Activated CD4-positive, alpha-beta T cell treated with anti-CD3 and anti-CD28 coated beads, Interleukin-10, Interleukin-2, amounts not matched to agents 100 ng/mL and 50 ng/mL, durations not matched to agents 16 hours and 8 hours (primary cell): ENCODE measurements at regions not wholly inside any gene's neighbourhood (a gene's known extent, or its start where the extent isn't known, plus 50 kb on each side); places are given as distances from the start of the nearest gene placed in this dataset.

Experiments
- DNase-seq: peaks from one replicate; pipeline ENCODE4 v3.0.0-alpha.2; 2020

DNA sequence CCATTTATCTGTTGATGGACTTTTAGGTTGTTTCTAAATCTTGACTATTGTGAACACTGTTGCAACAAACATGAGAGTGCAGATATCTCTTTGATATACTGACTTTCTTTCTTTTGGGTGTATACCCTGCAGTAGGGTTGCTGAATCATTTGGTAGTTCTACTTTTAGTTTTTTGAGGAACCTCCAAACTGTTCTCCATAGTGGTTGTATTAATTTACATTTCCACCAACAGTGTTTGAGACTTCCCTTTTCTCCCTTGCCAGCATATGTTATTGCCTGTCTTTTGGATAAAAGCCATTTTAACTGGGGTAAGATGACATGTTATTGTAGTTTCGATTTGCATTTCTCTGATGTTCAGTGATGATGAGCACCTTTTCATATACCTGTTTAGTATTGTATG is 330.0 kb downstream of the DDX10 start:
- no peak for DNase-seq

DNA sequence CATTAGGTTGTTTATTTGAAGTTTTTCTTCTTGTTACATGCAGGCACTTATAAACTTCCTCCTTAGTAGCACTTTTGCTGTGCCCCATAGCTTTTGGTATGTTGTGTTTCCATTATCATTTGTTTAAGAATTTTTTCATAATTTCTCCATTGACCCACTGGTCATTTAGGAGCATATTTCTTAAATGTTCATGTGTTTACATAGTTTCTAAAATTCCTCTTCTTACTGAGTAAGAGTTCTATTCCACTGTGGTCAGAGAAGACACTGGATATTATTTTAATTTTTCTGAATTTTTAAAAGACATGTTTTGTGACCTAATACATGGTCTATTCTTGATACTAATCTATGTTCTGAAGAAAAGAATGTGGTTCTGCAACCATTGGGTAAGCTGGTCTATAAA is 333.0 kb downstream of the DDX10 start:
- no peak for DNase-seq

DNA sequence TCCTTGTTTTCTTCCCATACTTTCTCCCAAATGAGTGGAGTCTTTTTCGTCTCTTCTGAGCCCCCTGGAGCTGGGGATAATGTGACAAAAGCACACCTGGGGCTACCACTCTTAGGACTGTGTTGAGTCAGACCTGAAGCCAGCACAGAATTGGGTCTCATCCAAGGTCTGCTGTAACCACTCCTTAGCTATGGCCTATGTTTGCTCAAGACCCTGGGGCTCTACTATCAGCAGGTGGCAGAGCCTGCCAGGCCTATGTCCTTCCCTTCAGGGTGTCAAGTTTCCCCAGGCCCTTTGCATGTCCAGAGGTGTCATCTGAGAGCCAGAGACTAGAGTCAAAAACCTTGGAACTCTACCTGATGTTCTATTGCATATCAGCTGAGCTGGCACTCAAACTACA is 335.7 kb downstream of the DDX10 start:
- no peak for DNase-seq

DNA sequence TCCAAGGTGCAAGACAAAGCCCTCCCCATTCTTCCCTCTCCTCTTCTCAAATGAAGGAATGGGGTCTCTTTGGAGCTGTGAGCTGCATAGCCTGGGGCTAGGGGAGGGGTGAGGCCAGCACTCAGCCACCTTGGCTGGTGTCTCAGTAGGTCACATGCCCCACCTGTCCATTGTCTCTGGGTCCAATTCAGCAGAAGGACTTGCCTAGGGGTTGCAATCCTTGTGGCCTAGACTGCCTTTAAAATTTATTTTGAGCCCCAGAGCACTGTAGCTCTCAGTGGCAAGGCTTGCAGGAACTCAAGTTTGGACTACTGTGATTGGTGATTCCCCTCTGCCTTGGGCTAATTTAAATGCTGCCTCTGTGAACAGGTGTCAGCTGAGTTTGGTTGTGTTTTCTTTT is 336.7 kb downstream of the DDX10 start:
- no peak for DNase-seq

DNA sequence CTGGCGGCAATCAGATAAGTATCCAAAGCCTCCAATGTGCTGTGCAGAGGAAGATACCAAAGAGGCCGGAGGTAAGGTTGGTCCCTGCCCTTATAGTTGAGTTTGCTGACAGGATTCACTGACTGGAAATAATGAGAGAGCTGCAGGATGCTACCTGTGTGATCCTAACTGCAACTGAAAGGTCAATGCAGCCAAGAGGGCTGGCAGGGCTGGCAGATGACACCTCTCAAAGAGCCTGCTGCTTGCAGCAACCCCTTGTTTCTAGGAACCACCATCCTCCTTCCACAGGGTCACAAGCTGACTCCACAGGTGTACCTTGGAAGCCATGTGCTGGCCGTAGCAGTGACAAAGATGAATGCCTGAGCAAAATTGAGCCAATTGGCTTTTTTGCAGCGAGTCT is 348.1 kb downstream of the DDX10 start:
- no peak for DNase-seq

DNA sequence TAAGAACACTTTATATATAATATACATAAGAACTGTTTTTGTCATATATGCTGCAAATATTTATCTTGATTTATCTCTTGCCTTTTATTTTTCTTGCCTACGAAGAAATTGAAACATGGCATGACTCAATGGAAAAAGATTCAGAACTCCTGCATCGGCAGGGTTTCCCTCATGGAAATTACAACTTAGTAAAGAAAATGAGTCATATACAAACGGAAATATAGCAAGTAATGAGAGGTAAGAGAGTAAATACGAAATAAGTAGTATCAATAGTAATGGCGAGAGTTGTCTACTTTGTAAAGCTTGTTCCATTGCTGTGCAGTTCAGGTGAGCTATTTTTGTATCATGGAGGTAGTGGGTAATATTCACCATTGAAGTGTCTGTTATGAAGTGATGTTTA is 350.4 kb downstream of the DDX10 start:
- no peak for DNase-seq

DNA sequence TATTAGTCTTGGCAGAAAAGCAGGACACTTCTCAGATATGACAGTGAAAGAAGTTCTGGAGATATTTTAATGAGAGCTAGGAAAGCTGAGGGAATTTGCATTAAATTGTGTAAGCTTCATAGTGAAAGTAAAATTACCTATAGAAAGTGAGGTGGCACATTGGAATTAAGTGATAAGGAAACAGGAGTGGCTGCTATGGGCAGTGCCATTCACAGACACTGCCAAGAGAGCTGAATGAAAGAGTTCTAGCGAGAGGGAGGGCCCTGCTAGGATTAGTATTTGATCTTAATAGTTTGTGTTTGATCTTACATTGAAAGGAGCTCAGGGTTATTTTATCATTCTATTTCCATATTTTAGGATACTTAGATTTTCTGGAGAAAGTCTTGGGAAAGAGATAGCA is 351.9 kb downstream of the DDX10 start:
- DNase-seq: no peak

DNA sequence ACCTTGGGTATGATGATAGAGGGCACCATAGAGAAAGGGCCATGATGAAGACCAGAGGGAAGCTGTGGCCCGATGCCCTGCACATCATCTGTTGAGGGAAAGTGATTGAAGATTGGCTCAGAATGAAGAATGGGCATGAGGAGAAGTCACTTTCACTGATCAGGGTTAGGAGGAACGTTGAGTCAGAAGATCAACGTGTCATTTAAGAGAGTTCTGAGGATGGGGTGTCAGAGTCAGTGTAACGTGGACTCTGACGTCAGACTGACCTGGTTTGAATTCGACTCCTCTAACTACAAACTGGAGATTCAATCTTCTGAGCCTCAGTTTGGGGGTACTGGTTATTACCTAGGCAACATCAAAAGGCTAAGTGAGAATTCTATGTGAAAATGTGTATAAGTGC is 352.6 kb downstream of the DDX10 start:
- no peak for DNase-seq

DNA sequence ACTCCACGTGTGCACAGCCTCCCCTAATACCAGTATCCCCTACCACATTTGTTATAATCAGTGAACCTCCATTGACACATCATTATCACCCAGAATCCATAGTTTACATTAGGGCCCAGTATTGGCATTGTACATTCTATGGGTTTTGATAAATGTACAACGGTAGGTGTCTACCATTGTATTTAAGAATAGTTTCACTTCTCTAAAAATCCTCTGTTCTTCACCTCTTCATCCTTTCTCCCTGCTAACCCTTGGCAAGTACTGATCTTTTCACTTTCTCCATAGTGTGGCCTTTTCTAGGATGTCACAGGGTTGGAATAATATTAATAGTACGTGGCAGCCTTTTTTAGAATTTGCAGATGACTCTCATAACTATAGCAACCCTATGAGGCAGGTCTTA is 353.8 kb downstream of the DDX10 start:
- DNase-seq: no peak

DNA sequence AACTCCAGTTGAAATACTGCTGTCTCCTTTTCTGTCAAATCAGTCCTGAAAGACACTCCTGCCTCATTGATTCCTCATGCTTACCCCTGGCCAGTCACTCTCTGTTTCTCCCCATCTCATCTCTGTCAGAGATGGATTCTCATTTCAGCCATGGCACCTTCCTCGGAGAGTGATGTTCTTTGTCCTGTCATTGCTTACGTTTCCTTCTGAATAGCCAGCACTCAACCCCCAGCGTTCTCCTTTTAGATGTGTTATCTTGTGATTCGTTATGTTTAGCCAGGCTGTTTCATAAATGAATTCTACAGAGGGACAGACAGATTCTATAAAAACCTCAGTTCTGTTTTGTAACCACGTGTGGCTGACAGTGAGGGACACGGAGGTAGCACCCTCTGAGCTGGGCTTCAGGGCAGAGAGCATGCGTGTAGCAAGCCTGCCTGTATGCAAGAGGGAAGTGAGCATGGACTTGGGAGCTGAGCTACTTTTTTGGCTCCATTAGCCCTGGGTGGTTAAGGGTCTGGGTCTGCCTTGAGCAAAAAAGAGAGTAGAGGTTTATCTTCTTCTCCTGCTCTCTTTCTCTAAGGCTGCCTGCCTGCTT is 354.6 kb downstream of the DDX10 start:
- no peak for DNase-seq

DNA sequence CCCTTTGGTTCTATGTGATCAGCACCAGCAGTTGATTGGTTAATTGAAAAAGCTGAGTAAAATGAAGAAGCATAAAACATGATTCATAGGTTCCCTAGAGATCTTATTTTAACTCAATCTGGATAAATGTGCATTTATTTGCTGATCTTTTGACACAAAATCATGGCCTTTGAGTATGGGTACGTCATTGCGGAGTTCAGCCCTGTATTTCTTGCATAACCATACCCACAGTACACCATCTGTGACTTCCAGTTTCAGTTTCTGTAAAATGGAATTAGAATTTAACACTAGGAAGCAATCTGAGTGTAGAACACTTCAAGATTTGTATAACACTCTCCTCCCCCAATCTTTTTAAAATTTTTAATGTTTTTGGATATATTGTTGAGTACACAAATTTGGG is 358.2 kb downstream of the DDX10 start:
- DNase-seq: no peak

DNA sequence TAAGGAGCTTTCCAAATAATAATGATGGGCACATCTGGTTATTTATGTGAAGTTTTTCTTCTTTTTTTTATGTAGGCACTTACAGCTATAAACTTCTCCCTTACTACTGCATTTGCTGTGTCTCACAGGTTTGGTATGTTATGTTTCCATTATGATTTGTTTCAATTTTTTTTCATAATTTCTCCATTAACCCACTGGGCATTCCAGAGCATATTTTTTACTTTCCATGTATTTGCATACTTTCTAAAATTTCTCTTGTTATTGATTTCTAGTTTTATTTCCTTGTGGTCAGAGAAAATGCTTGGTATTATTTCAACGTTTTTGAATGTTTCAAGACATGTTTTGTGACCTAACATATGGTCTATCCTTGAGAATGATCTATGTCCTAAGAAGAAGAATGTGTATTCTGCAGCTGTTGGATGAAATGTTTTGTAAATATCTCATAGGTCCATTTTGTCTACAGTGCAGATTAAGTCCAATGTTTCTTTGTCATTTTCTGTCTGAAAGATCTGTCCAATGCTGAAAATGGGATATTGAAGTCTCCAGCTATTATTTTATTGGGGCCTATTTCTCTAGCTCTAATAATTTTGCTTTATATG is 362.1 kb downstream of the DDX10 start:
- no peak for DNase-seq

DNA sequence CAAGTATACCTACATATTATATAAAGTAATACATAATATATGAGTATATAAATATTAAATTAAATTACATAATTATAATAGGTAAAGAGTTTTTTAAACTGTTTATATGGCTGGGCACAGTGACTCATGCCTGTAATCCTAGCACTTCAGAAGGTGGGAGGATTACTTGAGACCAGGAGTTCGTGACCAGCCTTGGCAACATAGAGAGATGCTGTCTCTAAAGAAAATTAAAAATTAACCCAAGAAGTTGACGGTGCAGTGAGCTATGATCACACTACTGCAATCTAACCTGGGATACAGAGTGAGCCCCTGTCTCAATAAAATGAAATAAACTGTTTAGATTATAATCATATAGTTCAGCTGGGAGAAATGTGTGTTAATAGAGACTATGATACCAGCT is 363.0 kb downstream of the DDX10 start:
- no peak for DNase-seq

DNA sequence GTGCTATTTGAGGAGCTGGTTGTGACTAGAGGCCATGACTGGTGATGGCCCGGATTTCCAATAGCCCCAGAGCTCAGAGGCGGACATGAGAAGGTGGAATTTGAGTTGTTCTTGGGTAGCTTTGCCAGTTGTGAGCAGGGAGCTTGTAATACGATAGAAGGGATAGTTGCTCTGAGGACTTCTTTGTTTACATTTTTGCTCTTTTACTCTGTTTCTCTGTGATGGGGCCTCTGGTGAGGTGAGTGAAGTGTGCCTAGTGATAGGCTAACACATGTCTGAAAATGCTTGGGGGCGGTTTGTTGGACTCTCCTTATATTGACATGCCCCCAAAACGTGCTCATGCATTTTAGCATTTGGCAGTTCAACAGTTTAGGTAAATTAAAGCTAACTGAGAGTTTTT is 365.1 kb downstream of the DDX10 start:
- no peak for DNase-seq

DNA sequence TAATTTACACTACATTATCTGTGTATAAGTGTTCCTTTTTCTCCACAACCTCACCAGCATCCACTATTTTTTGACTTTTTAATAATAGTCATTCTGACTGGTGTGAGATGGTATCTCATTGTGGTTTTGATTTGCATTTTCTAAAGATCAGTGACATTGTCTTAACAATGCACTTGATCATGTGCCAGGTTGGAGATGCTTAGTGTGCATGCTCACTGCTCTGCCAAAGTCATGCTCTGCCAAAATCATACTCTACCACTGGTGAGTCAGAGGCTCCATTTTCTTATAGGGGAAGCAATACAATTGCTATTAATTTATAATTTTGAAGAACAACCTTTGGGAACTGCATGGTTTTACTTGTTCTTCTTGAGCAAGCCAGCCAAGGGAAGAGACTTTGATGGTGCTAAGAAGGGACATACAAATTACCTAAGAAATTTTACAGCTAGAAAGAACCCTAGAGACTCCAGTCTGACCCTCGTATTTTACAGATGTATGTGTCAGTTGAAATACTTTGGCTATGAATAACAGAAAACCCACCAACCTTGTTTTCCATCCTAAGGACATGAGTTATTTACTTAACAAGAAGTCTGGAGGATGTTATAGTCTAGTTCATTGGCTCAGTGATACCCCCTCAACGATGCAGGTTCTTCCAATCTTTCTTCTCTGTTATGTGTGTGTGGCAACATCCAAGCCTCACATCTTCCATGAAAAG is 368.9 kb downstream of the DDX10 start:
- DNase-seq: no peak

DNA sequence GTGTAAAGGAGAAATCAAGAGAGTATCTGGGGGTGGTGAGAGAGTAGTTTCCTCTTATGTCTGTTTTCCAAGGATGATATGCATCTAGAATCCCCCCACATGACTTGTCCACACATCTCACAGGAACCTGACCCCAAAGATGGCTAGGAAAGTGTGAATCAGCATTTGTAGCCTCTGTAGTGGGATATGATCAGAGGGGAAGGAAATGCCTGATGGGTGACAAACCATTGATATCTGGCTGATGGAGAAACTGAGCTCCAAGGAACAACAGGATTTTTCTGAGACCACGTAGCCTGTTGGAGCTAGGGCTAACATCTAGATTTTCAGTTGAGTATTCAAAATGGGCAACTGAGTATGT is 369.4 kb downstream of the DDX10 start:
- no peak for DNase-seq

DNA sequence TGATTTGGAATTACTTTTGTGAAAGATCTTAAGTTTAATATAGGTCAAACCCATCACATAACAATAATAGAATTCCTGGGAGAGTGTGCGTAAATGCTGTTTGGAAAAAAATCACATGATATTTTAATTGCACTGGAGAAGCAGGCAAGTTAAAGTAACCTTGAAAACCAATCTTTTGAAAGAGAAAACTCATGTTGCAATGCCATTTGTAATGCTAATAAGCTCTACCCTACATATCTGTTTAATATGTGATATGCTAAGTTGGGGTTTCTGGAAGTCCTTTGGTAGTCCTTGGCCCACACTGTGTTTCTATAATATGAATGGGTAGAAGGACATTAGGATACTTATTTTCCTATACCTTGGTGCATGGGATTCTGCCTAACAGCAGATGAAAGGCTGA is 370.4 kb downstream of the DDX10 start:
- DNase-seq: no peak

DNA sequence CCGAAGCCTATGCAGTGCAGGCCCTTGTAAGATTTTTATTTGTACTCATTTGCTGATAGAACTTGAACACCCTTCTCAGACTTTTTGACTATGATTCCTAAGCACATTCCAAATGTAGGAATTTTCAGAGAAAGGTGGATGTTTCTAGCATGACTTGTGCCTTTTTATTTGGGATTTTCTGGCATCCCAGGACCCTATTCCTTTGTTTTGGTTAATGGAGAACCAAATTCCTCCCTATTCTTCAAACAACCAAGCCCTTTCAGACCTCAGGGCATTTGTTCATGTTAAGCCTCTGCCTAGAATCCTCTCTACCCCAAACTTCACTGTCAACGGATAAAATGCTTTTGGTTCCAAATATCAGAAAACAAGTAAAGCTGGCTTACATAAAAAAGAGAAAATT is 371.1 kb downstream of the DDX10 start:
- no peak for DNase-seq

DNA sequence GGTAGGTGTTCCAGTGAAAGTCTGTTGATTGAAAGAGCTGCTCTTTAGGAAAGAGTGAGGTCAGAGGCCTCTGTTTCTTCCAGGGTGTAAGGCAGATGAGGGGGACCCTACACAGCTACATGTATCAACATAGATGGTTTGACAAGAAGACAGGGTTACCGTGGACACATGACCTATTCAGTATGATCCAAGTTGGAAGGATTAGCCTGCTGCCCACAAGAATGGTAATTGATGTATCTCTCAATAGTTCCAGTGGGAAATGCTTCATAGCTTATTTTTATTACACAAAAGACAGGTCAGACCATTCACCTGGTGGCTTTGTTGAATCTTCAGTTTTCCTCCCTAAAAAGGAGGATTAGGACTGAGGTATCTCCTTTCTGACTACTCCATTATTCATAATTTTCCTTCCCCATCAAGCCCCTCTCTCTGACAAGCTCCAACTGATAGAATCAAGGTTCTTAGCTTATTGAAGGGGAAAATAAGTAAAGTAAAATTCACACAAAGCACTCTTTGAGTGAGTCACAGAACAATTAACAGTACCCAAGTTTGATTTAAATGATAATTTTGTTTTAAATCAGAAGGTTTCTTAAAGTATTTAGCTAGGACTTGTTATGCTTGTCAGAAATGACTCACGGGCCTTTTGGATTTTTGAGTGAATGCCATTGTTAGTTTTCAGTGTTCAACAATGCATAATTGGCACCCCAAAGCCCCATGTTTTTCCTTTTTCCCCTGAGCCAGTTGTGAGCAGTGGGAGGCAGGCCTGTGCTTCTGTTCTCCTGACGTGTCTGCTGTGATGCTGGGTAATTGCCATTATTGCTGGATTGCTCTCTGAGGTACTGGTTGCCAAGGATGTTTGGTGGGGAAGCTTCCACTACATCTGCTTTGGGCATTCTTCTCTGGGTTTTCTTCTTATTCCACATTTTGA is 373.2 kb downstream of the DDX10 start:
- DNase-seq: no peak

DNA sequence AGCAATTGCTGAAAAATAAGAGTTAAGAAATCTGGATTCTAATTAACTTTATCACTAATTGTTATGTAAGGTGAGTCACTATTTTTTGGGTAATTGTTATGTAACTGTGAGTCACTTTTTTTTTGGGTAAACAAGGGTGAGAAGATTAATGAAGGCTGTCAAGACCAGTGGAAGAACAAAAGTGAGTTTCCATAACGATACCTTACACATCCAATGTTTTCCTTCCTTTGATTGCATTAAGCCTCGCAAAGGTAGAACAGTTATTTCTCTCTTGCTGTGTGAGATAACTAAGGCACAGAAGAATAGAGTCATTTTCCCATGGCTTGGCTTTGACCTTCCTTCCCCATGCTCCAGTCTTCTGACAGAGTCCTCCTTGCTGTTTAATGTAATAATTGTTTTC is 374.7 kb downstream of the DDX10 start:
- no peak for DNase-seq

DNA sequence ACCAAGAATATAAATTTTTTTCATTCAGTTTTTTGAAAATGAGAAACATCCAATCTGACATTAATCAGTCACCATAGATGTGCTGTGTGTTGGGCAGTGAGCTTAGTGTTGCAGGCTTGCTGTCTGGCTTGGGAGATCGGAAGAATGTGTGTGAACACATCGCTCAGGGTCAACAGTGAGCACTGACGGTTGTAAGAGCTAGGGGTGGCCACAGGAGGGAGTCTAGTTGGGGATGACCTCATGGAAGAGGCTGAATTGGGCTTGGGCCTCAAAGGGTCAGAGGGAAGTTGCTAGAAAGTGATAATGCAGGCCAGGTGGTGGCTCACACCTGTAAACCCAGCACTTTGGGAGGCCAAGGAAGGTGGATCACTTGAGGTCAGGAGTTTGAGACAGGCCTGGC is 375.4 kb downstream of the DDX10 start:
- DNase-seq: no peak

DNA sequence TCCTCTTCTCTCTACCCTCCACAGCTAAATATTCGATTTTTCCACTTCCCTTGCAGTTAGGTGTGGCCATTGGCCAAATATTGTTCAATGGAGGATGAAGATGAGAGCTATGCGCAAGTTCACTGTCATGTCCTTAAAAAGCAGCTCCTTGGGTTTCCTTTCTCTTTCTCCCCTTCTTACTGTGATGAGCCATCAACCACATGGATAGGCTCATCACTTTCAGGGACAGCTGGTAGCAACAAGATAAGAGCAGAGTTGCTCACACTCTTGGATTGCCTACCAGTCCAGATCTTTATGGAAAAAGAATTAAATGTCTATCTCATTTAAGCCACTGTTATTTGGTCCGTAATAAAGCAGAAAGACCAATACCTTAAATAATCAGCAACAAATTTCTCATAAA is 377.0 kb downstream of the DDX10 start:
- no peak for DNase-seq

DNA sequence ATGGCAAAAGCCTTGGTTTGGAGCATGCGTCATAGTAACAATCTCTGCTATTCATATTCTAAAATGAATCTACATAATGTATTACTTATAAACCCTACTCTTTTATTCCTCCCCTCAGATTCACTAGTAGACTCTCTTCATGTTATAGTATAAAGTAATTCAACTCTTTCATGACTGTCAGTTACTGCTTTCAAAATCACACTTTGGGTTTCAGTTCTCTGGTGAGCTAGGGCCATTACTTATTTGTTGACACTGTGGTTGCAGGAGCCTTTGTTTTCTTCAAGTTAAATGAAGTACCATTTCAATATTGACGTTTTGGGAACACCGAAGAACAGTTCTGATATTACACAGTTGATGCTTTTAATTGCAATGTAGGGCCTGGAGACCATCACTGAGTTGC is 378.4 kb downstream of the DDX10 start:
- DNase-seq: peak; percentile 20
